ENCODE measurements at regions not wholly inside any gene's neighbourhood (a gene's known extent, or its start where the extent isn't known, plus 50 kb on each side); places are given as distances from the start of the nearest gene placed in this dataset.
"Not testable (repeated sequence)": the region's sequence is repeated elsewhere in the genome, so short reads cannot be mapped to it uniquely, and the experiment has no call there.

DNA sequence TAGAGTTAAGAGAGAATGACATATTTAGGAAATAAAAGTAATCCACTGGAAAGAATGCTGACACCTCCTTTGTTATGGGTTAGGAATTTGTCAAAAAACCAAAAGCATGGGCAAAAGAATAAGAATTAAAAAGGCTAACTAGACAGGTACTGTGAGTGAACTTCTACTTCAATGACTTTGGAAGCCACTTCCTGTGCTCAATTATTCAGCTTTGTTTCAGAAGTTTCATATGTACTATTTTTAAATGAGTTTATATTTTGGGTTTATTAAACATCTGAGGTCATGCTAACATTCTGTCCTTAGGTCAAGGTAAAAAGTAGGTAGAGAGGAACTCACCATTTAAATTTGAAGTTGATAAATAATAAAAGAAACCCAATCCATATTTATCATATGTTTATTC, 106.7 kb upstream of the CXorf51A start:
- TF ChIP-seq, protein P1, sequence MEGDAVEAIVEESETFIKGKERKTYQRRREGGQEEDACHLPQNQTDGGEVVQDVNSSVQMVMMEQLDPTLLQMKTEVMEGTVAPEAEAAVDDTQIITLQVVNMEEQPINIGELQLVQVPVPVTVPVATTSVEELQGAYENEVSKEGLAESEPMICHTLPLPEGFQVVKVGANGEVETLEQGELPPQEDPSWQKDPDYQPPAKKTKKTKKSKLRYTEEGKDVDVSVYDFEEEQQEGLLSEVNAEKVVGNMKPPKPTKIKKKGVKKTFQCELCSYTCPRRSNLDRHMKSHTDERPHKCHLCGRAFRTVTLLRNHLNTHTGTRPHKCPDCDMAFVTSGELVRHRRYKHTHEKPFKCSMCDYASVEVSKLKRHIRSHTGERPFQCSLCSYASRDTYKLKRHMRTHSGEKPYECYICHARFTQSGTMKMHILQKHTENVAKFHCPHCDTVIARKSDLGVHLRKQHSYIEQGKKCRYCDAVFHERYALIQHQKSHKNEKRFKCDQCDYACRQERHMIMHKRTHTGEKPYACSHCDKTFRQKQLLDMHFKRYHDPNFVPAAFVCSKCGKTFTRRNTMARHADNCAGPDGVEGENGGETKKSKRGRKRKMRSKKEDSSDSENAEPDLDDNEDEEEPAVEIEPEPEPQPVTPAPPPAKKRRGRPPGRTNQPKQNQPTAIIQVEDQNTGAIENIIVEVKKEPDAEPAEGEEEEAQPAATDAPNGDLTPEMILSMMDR (IDR thresholded peaks at IDR 0.05; ENCODE audit: borderline replicate concordance), result no peak
- no peaks in the 10 kb centered on the region for H3K27me3 ChIP-seq (ENCODE audit: low read depth)

DNA sequence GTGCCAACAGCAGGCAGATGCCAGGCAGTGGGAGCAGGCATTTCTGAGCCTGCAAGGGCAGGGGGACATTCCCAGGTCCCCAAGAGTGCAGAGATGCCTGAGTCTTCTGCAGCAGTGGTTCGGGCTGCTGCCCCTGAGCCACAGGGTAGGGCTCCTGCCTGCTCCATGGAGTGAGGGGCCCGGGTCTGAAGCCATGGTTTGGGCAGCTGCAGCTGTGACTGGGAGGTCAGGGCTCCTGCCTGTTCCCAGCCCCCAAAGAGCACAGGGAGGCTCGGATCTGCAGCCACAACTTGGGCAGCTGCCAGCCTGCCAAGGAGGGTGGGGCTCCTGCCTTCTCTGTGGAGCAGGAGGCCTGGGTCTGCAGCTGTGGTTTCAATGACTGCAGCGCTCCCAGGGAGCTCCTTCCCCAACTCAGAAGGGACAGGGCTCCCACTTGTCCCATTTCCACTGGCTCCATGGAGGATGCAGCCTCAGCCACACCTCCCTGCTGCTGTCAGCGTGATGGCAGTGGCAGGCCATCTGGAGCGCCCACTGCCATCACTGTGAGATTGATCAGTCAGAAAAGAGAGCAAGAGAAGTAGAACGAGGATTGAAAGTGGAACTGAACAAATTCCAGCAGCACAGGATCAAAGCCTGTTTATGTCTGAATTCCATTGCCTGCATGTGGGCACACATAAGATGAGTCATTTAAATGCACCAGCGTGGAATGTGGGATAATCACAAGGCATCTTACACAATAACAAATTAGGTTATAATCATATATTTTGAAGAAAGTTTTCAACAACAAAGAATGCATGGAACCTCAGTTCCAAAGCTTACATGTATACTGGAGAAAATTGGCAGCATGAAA, 93.1 kb upstream of the CXorf51A start:
- no peak for DNase-seq
- Histone ChIP-seq H3K9me3 (replicated peaks) (no peaks in the 10 kb centered on the region), H3K27ac (replicated peaks) (no peak overlapping the region), H3K4me1 (no peaks in the 10 kb centered on the region), H3K27me3 (ENCODE audit: low read depth) (no peaks in the 10 kb centered on the region), H3K36me3 (no peaks in the 10 kb centered on the region), H3K4me3 (no peak overlapping the region)
- TF ChIP-seq, protein P1 (IDR thresholded peaks at IDR 0.05; ENCODE audit: borderline replicate concordance), result no peak
- intact Hi-C loops (cut with micrococcal nuclease), result no loop called here

More for the DNA sequence above, 106.7 kb upstream of the CXorf51A start:
- H3K36me3 ChIP-seq, result no peaks in the 10 kb centered on the region
- intact Hi-C loops (cut with micrococcal nuclease), result no loop called here
- no peak overlapping the region for H3K27ac ChIP-seq (replicated peaks)
- no peaks in the 10 kb centered on the region for H3K4me1 ChIP-seq
- no peak overlapping the region for H3K4me3 ChIP-seq
- no peak for DNase-seq
- no peaks in the 10 kb centered on the region for H3K9me3 ChIP-seq (replicated peaks)

DNA sequence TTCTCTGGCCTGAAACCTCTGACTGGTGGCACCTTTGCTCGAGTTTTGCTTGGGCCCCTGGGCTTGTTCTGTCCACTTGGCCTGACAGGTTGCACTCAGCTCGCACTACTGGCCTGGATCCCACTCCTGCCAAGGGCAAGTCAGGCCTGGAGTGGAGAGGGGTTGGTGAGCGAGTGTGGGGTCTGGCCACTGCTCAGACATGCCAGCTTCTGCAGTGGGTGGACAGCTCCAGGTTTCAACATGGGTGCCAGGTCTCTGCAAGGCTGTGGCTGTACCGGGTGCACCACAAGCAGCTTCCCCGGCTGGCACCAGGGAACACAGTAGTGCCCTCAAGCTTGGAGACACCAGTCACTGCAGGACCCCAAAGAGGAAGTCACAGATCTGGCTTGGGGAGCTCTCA, 91.6 kb upstream of the CXorf51A start:
- Histone ChIP-seq H3K27me3 (ENCODE audit: low read depth) (no peaks in the 10 kb centered on the region), H3K4me1 (no peaks in the 10 kb centered on the region), H3K4me3 (no peak overlapping the region), H3K27ac (replicated peaks) (no peak overlapping the region), H3K9me3 (replicated peaks) (no peaks in the 10 kb centered on the region), H3K36me3 (no peaks in the 10 kb centered on the region)
- no peak for DNase-seq
- intact Hi-C loops (cut with micrococcal nuclease), result no loop called here
- TF ChIP-seq, protein P1 (IDR thresholded peaks at IDR 0.05; ENCODE audit: borderline replicate concordance), result no peak

DNA sequence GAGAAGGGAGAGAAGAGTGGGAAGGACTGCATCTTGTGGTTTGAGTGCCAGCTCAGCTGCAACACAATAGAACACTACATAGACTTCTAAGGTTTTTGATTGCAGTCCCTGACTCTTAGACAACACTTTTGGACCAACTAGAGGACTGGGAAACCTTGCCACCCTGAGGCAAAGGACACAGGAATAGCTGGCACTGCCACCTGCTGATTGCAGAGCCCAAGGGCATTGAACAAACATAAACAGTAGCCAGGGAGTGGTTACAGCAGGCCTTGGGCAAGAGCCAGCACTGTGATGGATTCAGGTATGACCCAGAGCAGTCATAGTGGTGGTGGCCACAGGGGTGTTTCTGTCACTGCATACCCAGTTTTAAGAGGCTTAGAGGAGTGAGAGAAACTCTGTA, 72.5 kb upstream of the CXorf51A start:
- Histone ChIP-seq H3K27ac (replicated peaks) (no peak overlapping the region), H3K36me3 (no peaks in the 10 kb centered on the region), H3K27me3 (ENCODE audit: low read depth) (no peaks in the 10 kb centered on the region), H3K4me3 (no peak overlapping the region), H3K9me3 (replicated peaks) (no peaks in the 10 kb centered on the region), H3K4me1 (no peaks in the 10 kb centered on the region)
- TF ChIP-seq, protein P1 (IDR thresholded peaks at IDR 0.05; ENCODE audit: borderline replicate concordance), result no peak
- intact Hi-C loops (cut with micrococcal nuclease), result no loop called here
- DNase-seq, result no peak

DNA sequence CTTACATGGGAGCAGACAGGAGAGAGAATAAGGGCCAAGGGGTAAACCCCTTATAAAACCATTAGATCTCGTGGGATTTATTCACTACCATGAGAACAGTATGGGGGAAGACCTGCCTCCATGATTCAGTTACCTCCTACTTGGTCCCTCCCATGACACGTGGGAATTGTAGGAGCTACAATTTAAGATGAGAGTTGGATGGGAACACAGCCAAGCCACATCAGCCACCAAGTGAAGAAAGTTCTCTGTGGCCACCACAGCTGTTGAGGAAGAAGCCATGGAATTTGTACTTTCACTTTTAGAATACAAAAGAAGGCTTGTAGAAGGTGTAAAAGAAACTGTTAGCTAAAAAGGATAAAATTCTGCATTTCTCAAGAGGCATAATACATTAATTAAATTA, 67.0 kb upstream of the CXorf51A start:
- no peaks in the 10 kb centered on the region for H3K4me1 ChIP-seq
- no peak overlapping the region for H3K4me3 ChIP-seq
- H3K27me3 ChIP-seq (ENCODE audit: low read depth), result no peaks in the 10 kb centered on the region
- H3K9me3 ChIP-seq (replicated peaks), result no peaks in the 10 kb centered on the region
- no peak for DNase-seq
- H3K27ac ChIP-seq (replicated peaks), result no peak overlapping the region
- intact Hi-C loops (cut with micrococcal nuclease), result no loop called here
- no peaks in the 10 kb centered on the region for H3K36me3 ChIP-seq
- TF ChIP-seq, protein P1 (IDR thresholded peaks at IDR 0.05; ENCODE audit: borderline replicate concordance), result no peak

DNA sequence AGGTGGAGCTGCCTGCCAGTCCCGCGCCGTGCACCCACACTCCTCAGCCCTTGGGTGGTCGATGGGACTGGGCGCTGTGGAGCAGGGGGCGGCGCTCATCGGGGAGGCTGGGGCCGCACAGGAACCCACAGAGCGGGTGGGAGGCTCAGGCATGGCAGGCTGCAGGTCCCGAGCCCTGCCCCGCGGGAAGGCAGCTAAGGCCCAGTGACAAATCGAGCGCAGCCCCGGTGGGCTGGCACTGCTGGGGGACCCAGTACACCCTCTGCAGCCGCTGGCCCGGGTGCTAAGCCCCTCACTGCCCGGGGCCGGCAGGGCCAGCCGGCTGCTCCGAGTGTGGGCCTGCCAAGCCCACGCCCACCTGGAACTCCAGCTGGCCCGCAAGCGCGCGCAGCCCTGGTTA, 52.3 kb upstream of the CXorf51A start:
- H3K9me3 ChIP-seq (replicated peaks); H3K4me3 ChIP-seq; H3K27ac ChIP-seq (replicated peaks); H3K27me3 ChIP-seq (ENCODE audit: low read depth); DNase-seq; intact Hi-C loops (cut with micrococcal nuclease); H3K36me3 ChIP-seq; H3K4me1 ChIP-seq: not testable (repeated sequence)

DNA sequence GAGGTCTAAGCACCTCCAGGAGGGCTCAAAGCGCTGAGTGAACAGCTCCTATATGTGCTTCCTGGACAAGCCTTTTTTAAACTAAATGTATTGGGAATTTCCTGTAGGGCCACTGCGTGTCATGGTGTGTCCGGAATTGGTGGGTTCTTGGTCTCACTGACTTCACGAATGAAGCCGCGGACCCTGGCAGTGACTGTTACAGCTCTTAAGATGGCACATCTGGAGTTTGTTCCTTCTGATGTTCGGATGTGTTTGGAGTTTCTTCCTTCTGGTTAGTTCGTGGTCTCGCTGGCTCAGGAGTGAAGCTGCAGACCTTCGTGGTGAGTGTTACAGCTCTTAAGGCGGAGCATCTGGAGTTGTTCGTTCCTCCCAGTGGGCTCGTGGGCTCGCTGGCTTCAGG, 51.2 kb upstream of the CXorf51A start:
- H3K27me3 ChIP-seq (ENCODE audit: low read depth); H3K4me1 ChIP-seq; intact Hi-C loops (cut with micrococcal nuclease); DNase-seq; H3K27ac ChIP-seq (replicated peaks); H3K36me3 ChIP-seq; H3K4me3 ChIP-seq; H3K9me3 ChIP-seq (replicated peaks): not testable (repeated sequence)

Measured in left ventricle myocardium inferior (tissue), 1 donor.